ENCODE measurements at regions not wholly inside any gene's neighbourhood (a gene's known extent, or its start where the extent isn't known, plus 50 kb on each side); places are given as distances from the start of the nearest gene placed in this dataset.

DNA sequence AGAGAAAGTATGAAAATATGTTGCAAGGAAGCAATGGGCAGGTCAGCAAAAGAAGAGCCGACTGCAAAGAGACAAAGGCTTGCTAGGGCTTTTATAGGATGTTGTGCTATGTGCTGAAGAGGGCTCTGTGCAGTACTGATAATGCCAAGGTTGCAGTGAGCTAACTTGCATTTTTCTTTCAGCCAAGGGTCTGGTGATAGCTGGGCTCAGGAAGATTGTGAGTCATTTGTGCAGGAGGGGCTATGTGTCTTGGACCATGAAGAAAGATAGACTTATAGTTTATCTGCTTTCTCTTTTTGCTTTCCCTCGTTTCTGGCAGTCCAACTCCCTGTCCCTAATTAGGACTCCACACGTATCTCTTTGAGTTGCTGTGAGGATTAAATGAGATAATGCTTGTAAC, 64.5 kb upstream of the LRIG1 start:
- TF ChIP-seq NRF1 (IDR thresholded peaks at IDR 0.05; ENCODE audit: low read depth, low read length) (no peak), ZNF274 (IDR thresholded peaks at IDR 0.05; ENCODE audit: borderline replicate concordance, extremely low read depth, low read length) (no peak), POLR2A (IDR thresholded peaks at IDR 0.05; ENCODE audit: control extremely low read depth in 1 of 2, low read depth in 2 of 2, low read length in 2 of 2) (no peak), KDM1A (IDR thresholded peaks at IDR 0.05; ENCODE audit: borderline replicate concordance, low read length) (no peak), EZH2 (IDR thresholded peaks at IDR 0.05; ENCODE audit: low read depth, low read length, severe bottlenecking) (no peak)
- TF ChIP-seq, protein P1, sequence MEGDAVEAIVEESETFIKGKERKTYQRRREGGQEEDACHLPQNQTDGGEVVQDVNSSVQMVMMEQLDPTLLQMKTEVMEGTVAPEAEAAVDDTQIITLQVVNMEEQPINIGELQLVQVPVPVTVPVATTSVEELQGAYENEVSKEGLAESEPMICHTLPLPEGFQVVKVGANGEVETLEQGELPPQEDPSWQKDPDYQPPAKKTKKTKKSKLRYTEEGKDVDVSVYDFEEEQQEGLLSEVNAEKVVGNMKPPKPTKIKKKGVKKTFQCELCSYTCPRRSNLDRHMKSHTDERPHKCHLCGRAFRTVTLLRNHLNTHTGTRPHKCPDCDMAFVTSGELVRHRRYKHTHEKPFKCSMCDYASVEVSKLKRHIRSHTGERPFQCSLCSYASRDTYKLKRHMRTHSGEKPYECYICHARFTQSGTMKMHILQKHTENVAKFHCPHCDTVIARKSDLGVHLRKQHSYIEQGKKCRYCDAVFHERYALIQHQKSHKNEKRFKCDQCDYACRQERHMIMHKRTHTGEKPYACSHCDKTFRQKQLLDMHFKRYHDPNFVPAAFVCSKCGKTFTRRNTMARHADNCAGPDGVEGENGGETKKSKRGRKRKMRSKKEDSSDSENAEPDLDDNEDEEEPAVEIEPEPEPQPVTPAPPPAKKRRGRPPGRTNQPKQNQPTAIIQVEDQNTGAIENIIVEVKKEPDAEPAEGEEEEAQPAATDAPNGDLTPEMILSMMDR (IDR thresholded peaks at IDR 0.05; ENCODE audit: control extremely low read depth in 1 of 3, insufficient read depth in 1 of 3, low read depth in 1 of 3, low read length in 3 of 3): no peak

All from H1 (cell line).